Thoracic aorta (tissue), 2 donors: ENCODE measurements at regions not wholly inside any gene's neighbourhood (a gene's known extent, or its start where the extent isn't known, plus 50 kb on each side); places are given as distances from the start of the nearest gene placed in this dataset.
A peak's percentile ranks its signal among the peaks of the same experiment; 100 is the strongest.

ENCODE experiments used
- ATAC-seq: fragments of 150-250 bp; one replicate; pipeline ENCODE4 v1.8.0; 2017; ENCODE audit warnings: low read depth; ENCODE audit not compliant: insufficient number of reproducible peaks, low FRiP score
- DNase-seq: peaks from one replicate; pipeline ENCODE4 v3.0.0-alpha.2; 2020; ENCODE audit warnings: low spot score
- H3K27ac ChIP-seq, 2 donors: fragments of 200-600 bp; sonication (generic); 1 replicate in 1 of 2; 2 replicates in 1 of 2; pipeline ENCODE4 v1.5.1; 2016; ENCODE audit warnings: mild to moderate bottlenecking in 2 of 2, moderate library complexity in 2 of 2
- H3K27me3 ChIP-seq: fragments of 200-600 bp; sonication (generic); replicated peaks from 2 replicates; pipeline ENCODE4 v1.6.0; 2016; ENCODE audit warnings: mild to moderate bottlenecking; ENCODE audit not compliant: insufficient read depth
- H3K36me3 ChIP-seq: fragments of 200-600 bp; sonication (generic); one replicate; pipeline ENCODE4 v1.5.1; 2016
- H3K4me1 ChIP-seq, 2 donors: fragments of 200-600 bp; sonication (generic); 1 replicate in 1 of 2; 2 replicates in 1 of 2; pipeline versions ENCODE4 v1.5.1 to v1.6.0; 2016; ENCODE audit warnings: low read depth in 2 of 2, mild to moderate bottlenecking in 1 of 2; ENCODE audit not compliant: control insufficient read depth in 1 of 2
- H3K4me3 ChIP-seq: fragments of 200-600 bp; sonication (generic); 2 replicates; pipeline ENCODE4 v1.5.1; 2016; ENCODE audit warnings: mild to moderate bottlenecking
- H3K9me3 ChIP-seq: fragments of 200-600 bp; sonication (generic); 2 replicates; pipeline ENCODE4 v1.5.1; 2016
- TF ChIP-seq, protein P1 (sequence below): fragments of 200-600 bp; sonication (generic); IDR thresholded peaks from one replicate; pipeline ENCODE4 v1.5.1; 2019; ENCODE audit warnings: antibody characterized with exemption

GRCh38 chr15:62933386-62933785, 109.2 kb upstream of the TPM1 start:
- Histone ChIP-seq H3K27me3 (no peaks in the 10 kb centered on the region), H3K4me1 (peaks cover 17 to 43% of the 10 kb centered on the region in 2 donors), H3K9me3 (no peaks in the 10 kb centered on the region), H3K27ac (no peak overlapping the region), H3K36me3 (no peaks in the 10 kb centered on the region), H3K4me3 (no peak overlapping the region)
- DNase-seq, result no peak
- no peak for ATAC-seq
- TF ChIP-seq, protein P1, sequence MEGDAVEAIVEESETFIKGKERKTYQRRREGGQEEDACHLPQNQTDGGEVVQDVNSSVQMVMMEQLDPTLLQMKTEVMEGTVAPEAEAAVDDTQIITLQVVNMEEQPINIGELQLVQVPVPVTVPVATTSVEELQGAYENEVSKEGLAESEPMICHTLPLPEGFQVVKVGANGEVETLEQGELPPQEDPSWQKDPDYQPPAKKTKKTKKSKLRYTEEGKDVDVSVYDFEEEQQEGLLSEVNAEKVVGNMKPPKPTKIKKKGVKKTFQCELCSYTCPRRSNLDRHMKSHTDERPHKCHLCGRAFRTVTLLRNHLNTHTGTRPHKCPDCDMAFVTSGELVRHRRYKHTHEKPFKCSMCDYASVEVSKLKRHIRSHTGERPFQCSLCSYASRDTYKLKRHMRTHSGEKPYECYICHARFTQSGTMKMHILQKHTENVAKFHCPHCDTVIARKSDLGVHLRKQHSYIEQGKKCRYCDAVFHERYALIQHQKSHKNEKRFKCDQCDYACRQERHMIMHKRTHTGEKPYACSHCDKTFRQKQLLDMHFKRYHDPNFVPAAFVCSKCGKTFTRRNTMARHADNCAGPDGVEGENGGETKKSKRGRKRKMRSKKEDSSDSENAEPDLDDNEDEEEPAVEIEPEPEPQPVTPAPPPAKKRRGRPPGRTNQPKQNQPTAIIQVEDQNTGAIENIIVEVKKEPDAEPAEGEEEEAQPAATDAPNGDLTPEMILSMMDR, result no peak

GRCh38 chr15:62934236-62934971, 108.1 kb upstream of the TPM1 start:
- ATAC-seq, result no peak

GRCh38 chr15:62935300-62936081, 107.1 kb upstream of the TPM1 start:
- H3K9me3 ChIP-seq, result no peaks in the 10 kb centered on the region
- peaks cover 25 to 45% of the 10 kb centered on the region in 2 donors for H3K4me1 ChIP-seq
- no peaks in the 10 kb centered on the region for H3K27me3 ChIP-seq
- TF ChIP-seq, protein P1, result no peak
- ATAC-seq (no peak), DNase-seq (no peak)
- H3K4me3 ChIP-seq, result no peak overlapping the region
- H3K36me3 ChIP-seq, result no peaks in the 10 kb centered on the region
- no peak overlapping the region for H3K27ac ChIP-seq

More at GRCh38 chr15:62934236-62934971, 108.1 kb upstream of the TPM1 start:
- DNase-seq, result no peak
- TF ChIP-seq, protein P1, result no peak
- Histone ChIP-seq H3K27ac (peak overlapping the region; percentile 29 to 44), H3K9me3 (no peaks in the 10 kb centered on the region), H3K4me3 (no peak overlapping the region), H3K4me1 (peaks cover 17 to 34% of the 10 kb centered on the region in 2 donors), H3K27me3 (no peaks in the 10 kb centered on the region), H3K36me3 (no peaks in the 10 kb centered on the region)

DNA sequence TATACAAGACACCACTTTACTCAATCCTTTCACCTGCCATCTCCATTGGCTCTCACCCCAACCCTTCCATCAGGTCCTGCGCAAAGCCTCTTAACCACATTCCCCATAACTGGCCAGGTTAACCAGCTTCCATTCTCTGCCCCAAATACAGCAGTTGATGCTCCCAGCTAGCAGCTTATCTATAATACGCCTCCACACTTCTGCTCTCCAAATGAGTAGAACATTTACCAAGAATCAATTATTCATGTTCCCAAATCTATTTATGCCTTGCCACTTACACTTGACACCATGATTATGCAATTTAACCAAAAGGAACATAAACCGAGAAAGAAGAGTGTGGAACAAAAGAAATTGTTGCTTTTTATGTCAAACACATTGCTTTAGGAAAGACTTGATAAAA, 103.7 kb upstream of the TPM1 start:
- H3K9me3 ChIP-seq, result no peaks in the 10 kb centered on the region
- peak overlapping the region; percentile 13 to 88 for H3K27ac ChIP-seq
- no peaks in the 10 kb centered on the region for H3K27me3 ChIP-seq
- peaks cover 23 to 41% of the 10 kb centered on the region in 2 donors for H3K4me1 ChIP-seq
- TF ChIP-seq, protein P1, result no peak
- no peaks in the 10 kb centered on the region for H3K36me3 ChIP-seq
- H3K4me3 ChIP-seq, result no peak overlapping the region
- ATAC-seq (no peak), DNase-seq (no peak)

- TF ChIP-seq, protein P1, result no peak
- Histone ChIP-seq H3K9me3 (no peaks in the 10 kb centered on the region), H3K4me1 (peaks cover 20 to 28% of the 10 kb centered on the region in 2 donors), H3K36me3 (no peaks in the 10 kb centered on the region), H3K4me3 (no peak overlapping the region), H3K27ac (peak overlapping the region; percentile 84 to 88), H3K27me3 (no peaks in the 10 kb centered on the region)
- DNase-seq (no peak), ATAC-seq (no peak)
Measured at GRCh38 chr15:62940093-62940754, 102.3 kb upstream of the TPM1 start.
